ENCODE measurements at regions not wholly inside any gene's neighbourhood (a gene's known extent, or its start where the extent isn't known, plus 50 kb on each side); places are given as distances from the start of the nearest gene placed in this dataset.

- H3K4ac ChIP-seq (ENCODE audit: low read depth in 1 of 2, low read length in 2 of 2): no peak overlapping the region
- H3K18ac ChIP-seq (ENCODE audit: low read depth in 1 of 2, low read length in 2 of 2): no peak overlapping the region
- H2AFZ ChIP-seq (ENCODE audit: low read depth, low read length): no peak overlapping the region
- H2BK120ac ChIP-seq (ENCODE audit: low read depth, low read length): no peak overlapping the region
- H3K27ac ChIP-seq (ENCODE audit: low read length, poor library complexity, severe bottlenecking): no peak overlapping the region
- WGBS: 80% methylated on average over 1 of the region's 1 CpG
- no peaks in the 10 kb centered on the region for H3K79me1 ChIP-seq (replicated peaks; ENCODE audit: low read length, poor library complexity, severe bottlenecking)
- no peak overlapping the region for H4K8ac ChIP-seq (ENCODE audit: low read length)
- no peak overlapping the region for H2BK12ac ChIP-seq (ENCODE audit: low read length in 2 of 2)
- no peak overlapping the region for H2BK15ac ChIP-seq (ENCODE audit: low read depth, poor library complexity, severe bottlenecking)
- H3K36me3 ChIP-seq (ENCODE audit: control insufficient read depth in 1 of 2, insufficient read depth in 2 of 2, low read depth in 1 of 2, low read length in 2 of 2): no peaks in the 10 kb centered on the region
- no peak overlapping the region for H2BK5ac ChIP-seq (ENCODE audit: low read depth, low read length, poor library complexity, severe bottlenecking)
- no peak overlapping the region for H3K4me3 ChIP-seq (ENCODE audit: insufficient read depth in 1 of 2, low read depth in 1 of 2, low read length in 2 of 2)
- H3K4me1 ChIP-seq (ENCODE audit: control insufficient read depth, insufficient read depth, low read depth, low read length): no peaks in the 10 kb centered on the region
- H3K4me2 ChIP-seq (ENCODE audit: low read length, poor library complexity, severe bottlenecking): no peak overlapping the region
- H3K23ac ChIP-seq (ENCODE audit: low read length in 2 of 2): no peak overlapping the region
- H3K14ac ChIP-seq (ENCODE audit: low read length in 2 of 2): no peak overlapping the region
- no peaks in the 10 kb centered on the region for H3K27me3 ChIP-seq (ENCODE audit: control insufficient read depth in 1 of 2, insufficient read depth in 1 of 2, low read length in 2 of 2)
- DNase-seq: no peak
- no peaks in the 10 kb centered on the region for H3K9me3 ChIP-seq (ENCODE audit: control insufficient read depth, low read length)
- no peak overlapping the region for H4K91ac ChIP-seq (ENCODE audit: low read length)
- no peak overlapping the region for H2AK5ac ChIP-seq (ENCODE audit: low read length, severe bottlenecking)
- H3K9ac ChIP-seq (ENCODE audit: low read length): no peak overlapping the region
Measured at GRCh38 chr14:62138593-62138992, 376.4 kb downstream of the SNAPC1 start.

DNA sequence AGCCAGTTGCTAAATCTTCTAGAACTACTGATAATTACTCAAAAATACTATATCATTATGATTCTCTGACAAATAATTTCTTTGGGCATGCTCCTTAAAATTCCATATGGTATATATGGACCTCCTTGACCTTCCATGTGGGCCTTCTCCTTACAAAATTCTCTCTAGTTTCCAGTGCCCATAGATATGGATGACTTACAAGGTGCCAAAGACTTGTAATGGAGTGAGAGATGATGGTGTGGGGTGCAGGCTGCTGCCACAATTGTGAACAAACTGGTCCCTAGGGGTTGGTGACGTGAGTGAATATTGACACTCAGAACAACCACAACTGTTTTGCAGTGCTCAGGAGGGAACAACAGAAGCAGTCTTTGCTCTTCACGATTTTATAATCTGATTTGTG lies 378.9 kb downstream of the SNAPC1 start:
- WGBS: 75% methylated on average over 2 of the region's 2 CpGs
- H3K23ac ChIP-seq (ENCODE audit: low read length in 2 of 2): no peak overlapping the region
- no peak overlapping the region for H2BK12ac ChIP-seq (ENCODE audit: low read length in 2 of 2)
- no peak overlapping the region for H2BK120ac ChIP-seq (ENCODE audit: low read depth, low read length)
- H3K27ac ChIP-seq (ENCODE audit: low read length, poor library complexity, severe bottlenecking): no peak overlapping the region
- H2BK15ac ChIP-seq (ENCODE audit: low read depth, poor library complexity, severe bottlenecking): no peak overlapping the region
- H3K14ac ChIP-seq (ENCODE audit: low read length in 2 of 2): no peak overlapping the region
- no peak overlapping the region for H3K4me2 ChIP-seq (ENCODE audit: low read length, poor library complexity, severe bottlenecking)
- H2AFZ ChIP-seq (ENCODE audit: low read depth, low read length): no peak overlapping the region
- H3K18ac ChIP-seq (ENCODE audit: low read depth in 1 of 2, low read length in 2 of 2): no peak overlapping the region
- H2BK5ac ChIP-seq (ENCODE audit: low read depth, low read length, poor library complexity, severe bottlenecking): no peak overlapping the region
- H3K9ac ChIP-seq (ENCODE audit: low read length): no peak overlapping the region
- H3K36me3 ChIP-seq (ENCODE audit: control insufficient read depth in 1 of 2, insufficient read depth in 2 of 2, low read depth in 1 of 2, low read length in 2 of 2): no peaks in the 10 kb centered on the region
- peaks cover under 1% of the 10 kb centered on the region for H3K9me3 ChIP-seq (ENCODE audit: control insufficient read depth, low read length)
- H4K8ac ChIP-seq (ENCODE audit: low read length): no peak overlapping the region
- no peak overlapping the region for H3K4ac ChIP-seq (ENCODE audit: low read depth in 1 of 2, low read length in 2 of 2)
- no peak overlapping the region for H4K91ac ChIP-seq (ENCODE audit: low read length)
- no peak for DNase-seq
- no peaks in the 10 kb centered on the region for H3K4me1 ChIP-seq (ENCODE audit: control insufficient read depth, insufficient read depth, low read depth, low read length)
- H3K4me3 ChIP-seq (ENCODE audit: insufficient read depth in 1 of 2, low read depth in 1 of 2, low read length in 2 of 2): no peak overlapping the region
- no peaks in the 10 kb centered on the region for H3K79me1 ChIP-seq (replicated peaks; ENCODE audit: low read length, poor library complexity, severe bottlenecking)
- no peak overlapping the region for H2AK5ac ChIP-seq (ENCODE audit: low read length, severe bottlenecking)
- H3K27me3 ChIP-seq (ENCODE audit: control insufficient read depth in 1 of 2, insufficient read depth in 1 of 2, low read length in 2 of 2): no peaks in the 10 kb centered on the region

- 69% methylated on average over 2 of the region's 2 CpGs for WGBS
- no peak for DNase-seq
- Histone ChIP-seq H3K27ac (ENCODE audit: low read length, poor library complexity, severe bottlenecking) (no peak overlapping the region), H3K4me1 (ENCODE audit: control insufficient read depth, insufficient read depth, low read depth, low read length) (no peaks in the 10 kb centered on the region), H3K14ac (ENCODE audit: low read length in 2 of 2) (no peak overlapping the region), H3K4ac (ENCODE audit: low read depth in 1 of 2, low read length in 2 of 2) (no peak overlapping the region), H3K9ac (ENCODE audit: low read length) (no peak overlapping the region), H2BK120ac (ENCODE audit: low read depth, low read length) (no peak overlapping the region), H3K79me1 (replicated peaks; ENCODE audit: low read length, poor library complexity, severe bottlenecking) (no peaks in the 10 kb centered on the region), H3K36me3 (ENCODE audit: control insufficient read depth in 1 of 2, insufficient read depth in 2 of 2, low read depth in 1 of 2, low read length in 2 of 2) (no peaks in the 10 kb centered on the region), H2BK12ac (ENCODE audit: low read length in 2 of 2) (no peak overlapping the region), H3K18ac (ENCODE audit: low read depth in 1 of 2, low read length in 2 of 2) (no peak overlapping the region), H3K4me3 (ENCODE audit: insufficient read depth in 1 of 2, low read depth in 1 of 2, low read length in 2 of 2) (no peak overlapping the region), H2AFZ (ENCODE audit: low read depth, low read length) (no peak overlapping the region), H3K4me2 (ENCODE audit: low read length, poor library complexity, severe bottlenecking) (no peak overlapping the region), H3K23ac (ENCODE audit: low read length in 2 of 2) (no peak overlapping the region), H3K27me3 (ENCODE audit: control insufficient read depth in 1 of 2, insufficient read depth in 1 of 2, low read length in 2 of 2) (no peaks in the 10 kb centered on the region), H3K9me3 (ENCODE audit: control insufficient read depth, low read length) (peaks cover 4% of the 10 kb centered on the region), H4K91ac (ENCODE audit: low read length) (no peak overlapping the region), H2BK15ac (ENCODE audit: low read depth, poor library complexity, severe bottlenecking) (no peak overlapping the region), H2BK5ac (ENCODE audit: low read depth, low read length, poor library complexity, severe bottlenecking) (no peak overlapping the region), H2AK5ac (ENCODE audit: low read length, severe bottlenecking) (no peak overlapping the region), H4K8ac (ENCODE audit: low read length) (no peak overlapping the region)
Measured at GRCh38 chr14:62143245-62143644, 381.0 kb downstream of the SNAPC1 start.

GRCh38 chr14:62144863-62145262 lies 382.6 kb downstream of the SNAPC1 start:
- H2BK15ac ChIP-seq (ENCODE audit: low read depth, poor library complexity, severe bottlenecking): no peak overlapping the region

More at GRCh38 chr14:62144863-62145262, 382.6 kb downstream of the SNAPC1 start:
- no peak overlapping the region for H3K18ac ChIP-seq (ENCODE audit: low read depth in 1 of 2, low read length in 2 of 2)
- H3K4me2 ChIP-seq (ENCODE audit: low read length, poor library complexity, severe bottlenecking): no peak overlapping the region
- H2AK5ac ChIP-seq (ENCODE audit: low read length, severe bottlenecking): no peak overlapping the region
- no peak overlapping the region for H3K23ac ChIP-seq (ENCODE audit: low read length in 2 of 2)
- H3K27me3 ChIP-seq (ENCODE audit: control insufficient read depth in 1 of 2, insufficient read depth in 1 of 2, low read length in 2 of 2): no peaks in the 10 kb centered on the region
- no peak for DNase-seq
- no peak overlapping the region for H2AFZ ChIP-seq (ENCODE audit: low read depth, low read length)
- H3K27ac ChIP-seq (ENCODE audit: low read length, poor library complexity, severe bottlenecking): no peak overlapping the region
- no peaks in the 10 kb centered on the region for H3K4me1 ChIP-seq (ENCODE audit: control insufficient read depth, insufficient read depth, low read depth, low read length)
- no peak overlapping the region for H2BK12ac ChIP-seq (ENCODE audit: low read length in 2 of 2)
- H2BK120ac ChIP-seq (ENCODE audit: low read depth, low read length): no peak overlapping the region
- H3K4me3 ChIP-seq (ENCODE audit: insufficient read depth in 1 of 2, low read depth in 1 of 2, low read length in 2 of 2): no peak overlapping the region
- no peak overlapping the region for H4K91ac ChIP-seq (ENCODE audit: low read length)
- no peak overlapping the region for H2BK5ac ChIP-seq (ENCODE audit: low read depth, low read length, poor library complexity, severe bottlenecking)
- H3K9me3 ChIP-seq (ENCODE audit: control insufficient read depth, low read length): peaks cover 4% of the 10 kb centered on the region
- H3K9ac ChIP-seq (ENCODE audit: low read length): no peak overlapping the region
- 60% methylated on average over 1 of the region's 1 CpG for WGBS
- H3K36me3 ChIP-seq (ENCODE audit: control insufficient read depth in 1 of 2, insufficient read depth in 2 of 2, low read depth in 1 of 2, low read length in 2 of 2): no peaks in the 10 kb centered on the region
- no peak overlapping the region for H3K14ac ChIP-seq (ENCODE audit: low read length in 2 of 2)
- H3K4ac ChIP-seq (ENCODE audit: low read depth in 1 of 2, low read length in 2 of 2): no peak overlapping the region
- no peak overlapping the region for H4K8ac ChIP-seq (ENCODE audit: low read length)
- H3K79me1 ChIP-seq (replicated peaks; ENCODE audit: low read length, poor library complexity, severe bottlenecking): no peaks in the 10 kb centered on the region

All from mesenchymal stem cell (in vitro differentiated cells and primary cell).